Vagina (tissue), 2 donors: ENCODE measurements at regions not wholly inside any gene's neighbourhood (a gene's known extent, or its start where the extent isn't known, plus 50 kb on each side); places are given as distances from the start of the nearest gene placed in this dataset.

Experiments used
- DNase-seq, 2 donors: peaks; one replicate each; pipeline ENCODE4 v3.0.0-alpha.2; 2017; ENCODE audit errors: extremely low spot score in 2 of 2
- H3K27ac ChIP-seq: fragments of 200-600 bp; sonication (generic); one replicate; pipeline ENCODE4 v1.5.1; 2019
- H3K27me3 ChIP-seq: fragments of 200-600 bp; sonication (generic); one replicate; pipeline ENCODE4 v1.5.1; 2019
- H3K36me3 ChIP-seq, 2 donors: fragments of 200-600 bp; sonication (generic); one replicate each; pipeline ENCODE4 v1.5.1; 2017 to 2019
- H3K4me1 ChIP-seq: fragments of 200-600 bp; sonication (generic); one replicate; pipeline ENCODE4 v1.5.1; 2019
- H3K4me3 ChIP-seq, 2 donors: fragments of 200-600 bp; sonication (generic); 1 replicate in 1 of 2; 2 replicates in 1 of 2; pipeline ENCODE4 v1.5.1; 2016 to 2019
- H3K9me3 ChIP-seq: fragments of 200-600 bp; sonication (generic); one replicate; pipeline ENCODE4 v1.5.1; 2019
- POLR2A ChIP-seq, 2 donors: fragments of 450-650 bp; IDR thresholded peaks; one replicate each; pipeline ENCODE4 v1.6.1; 2017; ENCODE audit warnings: antibody characterized with exemption in 2 of 2, mild to moderate bottlenecking in 2 of 2, moderate library complexity in 2 of 2
- POLR2AphosphoS5 ChIP-seq, 2 donors: sonication (generic); formaldehyde crosslinking; IDR thresholded peaks; one replicate each; pipeline ENCODE4 v1.9.0; 2017; ENCODE audit warnings: antibody characterized with exemption in 2 of 2, mild to moderate bottlenecking in 2 of 2, low read depth in 1 of 2; ENCODE audit not compliant: insufficient read depth in 1 of 2
- intact Hi-C: fragments of 100-400 bp; cut with DNase I; formaldehyde crosslinking; loops from one replicate; pipeline ENCODE4 v1.15.1; 2023
- TF ChIP-seq, protein P1 (sequence below), 3 experiments: fragments of 450-650 bp in 2 of 3; fragments of 200-600 bp in 1 of 3; sonication (generic) in 1 of 3; IDR thresholded peaks; one replicate each; pipeline ENCODE4 v1.5.1; 2017 to 2019; ENCODE audit warnings: antibody characterized with exemption in 3 of 3, mild to moderate bottlenecking in 2 of 3, moderate library complexity in 2 of 3

DNA sequence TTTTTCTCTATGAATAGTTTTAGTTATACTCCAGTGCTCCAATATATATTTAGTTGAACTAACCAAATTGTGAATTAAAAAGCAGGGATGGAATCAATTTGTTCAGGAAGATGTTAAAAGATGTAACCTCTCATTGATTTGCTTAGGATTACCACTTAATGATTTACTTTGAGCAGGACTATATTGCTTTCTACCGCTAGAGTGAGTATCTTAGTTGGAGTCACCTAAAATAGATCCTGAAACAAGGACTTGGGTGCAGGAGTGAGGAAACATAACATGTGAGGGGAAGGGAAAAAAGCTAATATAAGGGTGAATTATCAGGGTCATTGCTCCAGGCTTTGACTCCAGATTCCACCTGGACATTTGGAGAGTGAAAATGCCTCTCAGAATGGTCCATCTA is 2277.4 kb upstream of the C9orf72 start:
- intact Hi-C loops: no loop called here
- no peaks in the 10 kb centered on the region for H3K4me1 ChIP-seq
- no peaks in the 10 kb centered on the region for H3K27me3 ChIP-seq
- no peaks in the 10 kb centered on the region for H3K9me3 ChIP-seq
- H3K4me3 ChIP-seq: no peak overlapping the region
- no peak overlapping the region for H3K27ac ChIP-seq
- DNase-seq: no peak
- no peaks in the 10 kb centered on the region for H3K36me3 ChIP-seq
- TF ChIP-seq POLR2A (IDR thresholded peaks at IDR 0.05) (no peak), POLR2AphosphoS5 (IDR thresholded peaks at IDR 0.05; ENCODE audit: insufficient read depth in 1 of 2, low read depth in 1 of 2) (no peak)
- TF ChIP-seq, protein P1, sequence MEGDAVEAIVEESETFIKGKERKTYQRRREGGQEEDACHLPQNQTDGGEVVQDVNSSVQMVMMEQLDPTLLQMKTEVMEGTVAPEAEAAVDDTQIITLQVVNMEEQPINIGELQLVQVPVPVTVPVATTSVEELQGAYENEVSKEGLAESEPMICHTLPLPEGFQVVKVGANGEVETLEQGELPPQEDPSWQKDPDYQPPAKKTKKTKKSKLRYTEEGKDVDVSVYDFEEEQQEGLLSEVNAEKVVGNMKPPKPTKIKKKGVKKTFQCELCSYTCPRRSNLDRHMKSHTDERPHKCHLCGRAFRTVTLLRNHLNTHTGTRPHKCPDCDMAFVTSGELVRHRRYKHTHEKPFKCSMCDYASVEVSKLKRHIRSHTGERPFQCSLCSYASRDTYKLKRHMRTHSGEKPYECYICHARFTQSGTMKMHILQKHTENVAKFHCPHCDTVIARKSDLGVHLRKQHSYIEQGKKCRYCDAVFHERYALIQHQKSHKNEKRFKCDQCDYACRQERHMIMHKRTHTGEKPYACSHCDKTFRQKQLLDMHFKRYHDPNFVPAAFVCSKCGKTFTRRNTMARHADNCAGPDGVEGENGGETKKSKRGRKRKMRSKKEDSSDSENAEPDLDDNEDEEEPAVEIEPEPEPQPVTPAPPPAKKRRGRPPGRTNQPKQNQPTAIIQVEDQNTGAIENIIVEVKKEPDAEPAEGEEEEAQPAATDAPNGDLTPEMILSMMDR (IDR thresholded peaks at IDR 0.05): no peak

GRCh38 chr9:29861803-29862202 is 2288.5 kb upstream of the C9orf72 start:
- no peaks in the 10 kb centered on the region for H3K36me3 ChIP-seq
- no peaks in the 10 kb centered on the region for H3K27me3 ChIP-seq
- no peaks in the 10 kb centered on the region for H3K9me3 ChIP-seq
- no peak for DNase-seq
- no peak overlapping the region for H3K4me3 ChIP-seq
- TF ChIP-seq, protein P1 (IDR thresholded peaks at IDR 0.05): no peak
- TF ChIP-seq POLR2AphosphoS5 (IDR thresholded peaks at IDR 0.05; ENCODE audit: insufficient read depth in 1 of 2, low read depth in 1 of 2) (no peak), POLR2A (IDR thresholded peaks at IDR 0.05) (no peak)
- H3K27ac ChIP-seq: no peak overlapping the region
- no peaks in the 10 kb centered on the region for H3K4me1 ChIP-seq
- intact Hi-C loops: no loop called here

DNA sequence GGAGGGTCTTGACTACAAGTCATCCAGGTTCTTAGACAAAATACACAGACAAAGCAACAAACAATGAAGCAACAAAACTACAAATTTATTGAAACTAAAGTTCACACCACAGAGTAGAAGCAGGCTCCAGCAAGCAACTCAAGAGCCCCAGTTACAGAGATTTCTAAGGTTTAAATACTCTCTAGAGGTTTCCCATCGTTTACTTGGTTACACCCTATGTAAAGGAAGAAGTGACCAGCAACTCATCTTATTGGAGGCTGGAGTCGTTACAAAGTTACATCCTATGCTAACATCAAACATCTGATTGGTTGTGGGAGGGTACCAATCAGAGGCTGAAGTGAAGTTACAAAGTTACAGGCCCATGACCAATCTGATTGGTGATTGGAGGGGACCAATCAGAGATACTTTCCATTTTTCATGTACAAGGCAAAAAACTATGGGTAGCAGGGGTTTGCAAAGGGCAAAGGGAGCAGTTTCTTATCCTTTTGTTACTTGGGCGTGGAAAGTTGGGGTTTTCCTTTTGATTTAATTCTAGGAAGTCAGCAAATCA is 2292.6 kb upstream of the C9orf72 start:
- TF ChIP-seq, protein P1 (IDR thresholded peaks at IDR 0.05): no peak
- TF ChIP-seq POLR2AphosphoS5 (IDR thresholded peaks at IDR 0.05; ENCODE audit: insufficient read depth in 1 of 2, low read depth in 1 of 2) (no peak), POLR2A (IDR thresholded peaks at IDR 0.05) (no peak)

GRCh38 chr9:29866556-29866955 is 2293.3 kb upstream of the C9orf72 start:
- no peak overlapping the region for H3K4me3 ChIP-seq

More for the DNA sequence above, 2292.6 kb upstream of the C9orf72 start:
- no peak overlapping the region for H3K27ac ChIP-seq
- no peak for DNase-seq
- no peaks in the 10 kb centered on the region for H3K36me3 ChIP-seq
- no peaks in the 10 kb centered on the region for H3K27me3 ChIP-seq
- no peaks in the 10 kb centered on the region for H3K9me3 ChIP-seq
- H3K4me3 ChIP-seq: no peak overlapping the region
- no peaks in the 10 kb centered on the region for H3K4me1 ChIP-seq
- intact Hi-C loops: no loop called here

GRCh38 chr9:29873579-29873978 is 2300.3 kb upstream of the C9orf72 start:
- no peaks in the 10 kb centered on the region for H3K9me3 ChIP-seq
- no peaks in the 10 kb centered on the region for H3K4me1 ChIP-seq
- intact Hi-C loops: no loop called here
- H3K27ac ChIP-seq: no peak overlapping the region
- TF ChIP-seq, protein P1 (IDR thresholded peaks at IDR 0.05): no peak
- TF ChIP-seq POLR2AphosphoS5 (IDR thresholded peaks at IDR 0.05; ENCODE audit: insufficient read depth in 1 of 2, low read depth in 1 of 2) (no peak), POLR2A (IDR thresholded peaks at IDR 0.05) (no peak)
- DNase-seq: no peak
- H3K4me3 ChIP-seq: no peak overlapping the region
- no peaks in the 10 kb centered on the region for H3K27me3 ChIP-seq
- H3K36me3 ChIP-seq: no peaks in the 10 kb centered on the region

More at GRCh38 chr9:29866556-29866955, 2293.3 kb upstream of the C9orf72 start:
- Histone ChIP-seq H3K36me3 (no peaks in the 10 kb centered on the region), H3K4me1 (no peaks in the 10 kb centered on the region), H3K27ac (no peak overlapping the region), H3K9me3 (no peaks in the 10 kb centered on the region), H3K27me3 (no peaks in the 10 kb centered on the region)
- intact Hi-C loops: no loop called here
- TF ChIP-seq, protein P1 (IDR thresholded peaks at IDR 0.05): no peak
- no peak for TF ChIP-seq POLR2A (IDR thresholded peaks at IDR 0.05)
- no peak for TF ChIP-seq POLR2AphosphoS5 (IDR thresholded peaks at IDR 0.05; ENCODE audit: insufficient read depth in 1 of 2, low read depth in 1 of 2)
- no peak for DNase-seq
